22Rv1 (cell line): ENCODE measurements at regions not wholly inside any gene's neighbourhood (a gene's known extent, or its start where the extent isn't known, plus 50 kb on each side); places are given as distances from the start of the nearest gene placed in this dataset.

ENCODE experiments used
- CTCF ChIP-seq: fragments of 450-650 bp; IDR thresholded peaks from 2 replicates; pipeline ENCODE4 v1.5.1; 2017; ENCODE audit warnings: mild to moderate bottlenecking
- ZFX ChIP-seq: fragments of 450-650 bp; IDR thresholded peaks from 2 replicates; pipeline ENCODE4 v1.6.1; 2017; ENCODE audit warnings: antibody characterized with exemption, borderline replicate concordance

GRCh38 chr2:18991177-18992168, 366.9 kb downstream of the OSR1 start:
- TF ChIP-seq ZFX (no peak), CTCF (no peak)
